ENCODE measurements at regions not wholly inside any gene's neighbourhood (a gene's known extent, or its start where the extent isn't known, plus 50 kb on each side); places are given as distances from the start of the nearest gene placed in this dataset.
A peak's percentile ranks its signal among the peaks of the same experiment; 100 is the strongest.

DNA sequence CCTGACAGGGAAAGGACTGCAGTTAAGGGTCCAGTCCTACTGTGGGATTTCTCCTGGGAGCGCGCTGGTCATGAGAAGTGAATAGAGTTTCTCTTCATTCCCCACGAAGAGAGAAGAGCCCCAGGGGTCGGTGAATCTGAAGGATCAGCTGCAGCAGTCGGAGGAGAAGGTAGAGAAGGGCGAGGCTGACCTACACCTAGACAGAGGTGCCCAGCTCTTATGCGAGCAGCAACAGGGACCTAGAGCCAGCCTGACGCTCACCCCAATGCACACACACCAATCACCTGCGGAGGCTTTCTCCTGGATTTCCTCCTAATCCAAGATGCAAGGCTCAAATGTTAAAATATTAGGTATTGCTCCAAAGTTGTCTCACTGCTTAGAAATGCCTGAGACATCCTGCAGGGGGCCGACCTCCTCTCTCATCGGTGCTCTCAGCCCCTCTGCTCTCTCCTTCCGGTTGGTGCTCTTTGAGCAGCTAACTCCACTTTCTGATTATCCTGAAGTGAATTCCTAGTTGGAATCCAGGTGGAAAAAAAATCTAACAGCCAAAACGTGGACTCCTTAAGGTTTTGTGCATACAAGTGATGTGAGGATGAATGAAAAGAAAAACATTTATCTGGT, 176.4 kb downstream of the AHR start:
- Histone ChIP-seq H3K4me1 (ENCODE audit: control insufficient read depth, insufficient read depth, low read length) (no peaks in the 10 kb centered on the region), H3K27ac (ENCODE audit: low read length) (no peak overlapping the region), H3K9me3 (ENCODE audit: control insufficient read depth, insufficient read depth, low read depth, low read length) (peaks cover 4% of the 10 kb centered on the region; the same call in 1 of the 2 replicates), H3K36me3 (ENCODE audit: control insufficient read depth, insufficient read depth, low read length) (no peaks in the 10 kb centered on the region), H3K27me3 (ENCODE audit: control insufficient read depth, insufficient read depth, low read length) (no peaks in the 10 kb centered on the region), H3K4me3 (ENCODE audit: low read depth in 2 of 2, low read length in 2 of 2) (no peak overlapping the region)
- no peak for ATAC-seq
- TF ChIP-seq, protein P1, sequence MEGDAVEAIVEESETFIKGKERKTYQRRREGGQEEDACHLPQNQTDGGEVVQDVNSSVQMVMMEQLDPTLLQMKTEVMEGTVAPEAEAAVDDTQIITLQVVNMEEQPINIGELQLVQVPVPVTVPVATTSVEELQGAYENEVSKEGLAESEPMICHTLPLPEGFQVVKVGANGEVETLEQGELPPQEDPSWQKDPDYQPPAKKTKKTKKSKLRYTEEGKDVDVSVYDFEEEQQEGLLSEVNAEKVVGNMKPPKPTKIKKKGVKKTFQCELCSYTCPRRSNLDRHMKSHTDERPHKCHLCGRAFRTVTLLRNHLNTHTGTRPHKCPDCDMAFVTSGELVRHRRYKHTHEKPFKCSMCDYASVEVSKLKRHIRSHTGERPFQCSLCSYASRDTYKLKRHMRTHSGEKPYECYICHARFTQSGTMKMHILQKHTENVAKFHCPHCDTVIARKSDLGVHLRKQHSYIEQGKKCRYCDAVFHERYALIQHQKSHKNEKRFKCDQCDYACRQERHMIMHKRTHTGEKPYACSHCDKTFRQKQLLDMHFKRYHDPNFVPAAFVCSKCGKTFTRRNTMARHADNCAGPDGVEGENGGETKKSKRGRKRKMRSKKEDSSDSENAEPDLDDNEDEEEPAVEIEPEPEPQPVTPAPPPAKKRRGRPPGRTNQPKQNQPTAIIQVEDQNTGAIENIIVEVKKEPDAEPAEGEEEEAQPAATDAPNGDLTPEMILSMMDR (IDR thresholded peaks at IDR 0.05): peak; percentile 49
- TF ChIP-seq, protein P2, sequence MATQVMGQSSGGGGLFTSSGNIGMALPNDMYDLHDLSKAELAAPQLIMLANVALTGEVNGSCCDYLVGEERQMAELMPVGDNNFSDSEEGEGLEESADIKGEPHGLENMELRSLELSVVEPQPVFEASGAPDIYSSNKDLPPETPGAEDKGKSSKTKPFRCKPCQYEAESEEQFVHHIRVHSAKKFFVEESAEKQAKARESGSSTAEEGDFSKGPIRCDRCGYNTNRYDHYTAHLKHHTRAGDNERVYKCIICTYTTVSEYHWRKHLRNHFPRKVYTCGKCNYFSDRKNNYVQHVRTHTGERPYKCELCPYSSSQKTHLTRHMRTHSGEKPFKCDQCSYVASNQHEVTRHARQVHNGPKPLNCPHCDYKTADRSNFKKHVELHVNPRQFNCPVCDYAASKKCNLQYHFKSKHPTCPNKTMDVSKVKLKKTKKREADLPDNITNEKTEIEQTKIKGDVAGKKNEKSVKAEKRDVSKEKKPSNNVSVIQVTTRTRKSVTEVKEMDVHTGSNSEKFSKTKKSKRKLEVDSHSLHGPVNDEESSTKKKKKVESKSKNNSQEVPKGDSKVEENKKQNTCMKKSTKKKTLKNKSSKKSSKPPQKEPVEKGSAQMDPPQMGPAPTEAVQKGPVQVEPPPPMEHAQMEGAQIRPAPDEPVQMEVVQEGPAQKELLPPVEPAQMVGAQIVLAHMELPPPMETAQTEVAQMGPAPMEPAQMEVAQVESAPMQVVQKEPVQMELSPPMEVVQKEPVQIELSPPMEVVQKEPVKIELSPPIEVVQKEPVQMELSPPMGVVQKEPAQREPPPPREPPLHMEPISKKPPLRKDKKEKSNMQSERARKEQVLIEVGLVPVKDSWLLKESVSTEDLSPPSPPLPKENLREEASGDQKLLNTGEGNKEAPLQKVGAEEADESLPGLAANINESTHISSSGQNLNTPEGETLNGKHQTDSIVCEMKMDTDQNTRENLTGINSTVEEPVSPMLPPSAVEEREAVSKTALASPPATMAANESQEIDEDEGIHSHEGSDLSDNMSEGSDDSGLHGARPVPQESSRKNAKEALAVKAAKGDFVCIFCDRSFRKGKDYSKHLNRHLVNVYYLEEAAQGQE (IDR thresholded peaks at IDR 0.05; ENCODE audit: insufficient read depth in 1 of 2, low read depth in 2 of 2, low read length in 1 of 2): no peak
- no TSS peak for BruUV-seq (replicated peaks)
- in situ Hi-C loops (cut with HindIII; ENCODE audit: low pct_unique_long_range_greater_than_20kb, low sequenced_read_pairs): no loop called here
- POLR2A ChIA-PET: no interaction called here
- DNase-seq (ENCODE audit: low read depth, low spot score): no peak
- CTCF ChIA-PET: no interaction called here
- intact Hi-C loops (cut with micrococcal nuclease; ENCODE audit: unreplicated experiment): no loop called here

DNA sequence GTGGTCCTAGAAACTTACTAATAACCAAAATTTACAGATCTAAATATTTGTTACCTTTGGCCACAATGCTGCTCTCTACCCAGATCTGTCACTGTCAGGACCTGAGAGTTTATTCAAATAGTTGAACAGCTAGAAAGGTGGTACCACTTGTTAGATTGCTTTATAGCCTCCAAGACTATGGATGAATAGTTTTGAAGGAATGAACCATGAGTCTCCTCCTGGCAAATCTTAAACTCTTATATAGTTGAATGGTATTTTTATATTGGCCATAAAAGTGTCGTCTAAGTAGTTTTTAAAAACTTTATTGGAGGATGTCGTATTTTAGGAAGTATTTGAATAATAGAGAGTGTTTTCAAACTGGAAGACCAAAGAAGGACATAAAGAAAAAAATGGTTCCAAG, 178.7 kb downstream of the AHR start:
- POLR2A ChIA-PET: no interaction called here
- H3K9me3 ChIP-seq (ENCODE audit: control insufficient read depth, insufficient read depth, low read depth, low read length): no peaks in the 10 kb centered on the region
- H3K27me3 ChIP-seq (ENCODE audit: control insufficient read depth, insufficient read depth, low read length): no peaks in the 10 kb centered on the region
- in situ Hi-C loops (cut with HindIII; ENCODE audit: low pct_unique_long_range_greater_than_20kb, low sequenced_read_pairs) (no loop called here), intact Hi-C loops (cut with micrococcal nuclease; ENCODE audit: unreplicated experiment) (no loop called here)
- ATAC-seq: no peak
- TF ChIP-seq, protein P2 (IDR thresholded peaks at IDR 0.05; ENCODE audit: insufficient read depth in 1 of 2, low read depth in 2 of 2, low read length in 1 of 2): no peak
- no peak for TF ChIP-seq SIN3A (IDR thresholded peaks at IDR 0.05; ENCODE audit: borderline replicate concordance, insufficient read depth, low read depth, low read length)
- TF ChIP-seq POLR2AphosphoS5 (IDR thresholded peaks at IDR 0.05; ENCODE audit: low read depth, low read length): no peak
- no peak for TF ChIP-seq TCF7L2 (IDR thresholded peaks at IDR 0.05; ENCODE audit: low read depth, low read length)
- TF ChIP-seq, protein P1 (IDR thresholded peaks at IDR 0.05): no peak
- H3K4me3 ChIP-seq (ENCODE audit: low read depth in 2 of 2, low read length in 2 of 2): no peak overlapping the region
- BruUV-seq (replicated peaks): no TSS peak
- no peak for DNase-seq (ENCODE audit: low read depth, low spot score)
- H3K36me3 ChIP-seq (ENCODE audit: control insufficient read depth, insufficient read depth, low read length): no peaks in the 10 kb centered on the region
- H3K4me1 ChIP-seq (ENCODE audit: control insufficient read depth, insufficient read depth, low read length): no peaks in the 10 kb centered on the region
- no peak overlapping the region for H3K27ac ChIP-seq (ENCODE audit: low read length)
- CTCF ChIA-PET: no interaction called here
